ENCODE measurements at regions not wholly inside any gene's neighbourhood (a gene's known extent, or its start where the extent isn't known, plus 50 kb on each side); places are given as distances from the start of the nearest gene placed in this dataset.

DNA sequence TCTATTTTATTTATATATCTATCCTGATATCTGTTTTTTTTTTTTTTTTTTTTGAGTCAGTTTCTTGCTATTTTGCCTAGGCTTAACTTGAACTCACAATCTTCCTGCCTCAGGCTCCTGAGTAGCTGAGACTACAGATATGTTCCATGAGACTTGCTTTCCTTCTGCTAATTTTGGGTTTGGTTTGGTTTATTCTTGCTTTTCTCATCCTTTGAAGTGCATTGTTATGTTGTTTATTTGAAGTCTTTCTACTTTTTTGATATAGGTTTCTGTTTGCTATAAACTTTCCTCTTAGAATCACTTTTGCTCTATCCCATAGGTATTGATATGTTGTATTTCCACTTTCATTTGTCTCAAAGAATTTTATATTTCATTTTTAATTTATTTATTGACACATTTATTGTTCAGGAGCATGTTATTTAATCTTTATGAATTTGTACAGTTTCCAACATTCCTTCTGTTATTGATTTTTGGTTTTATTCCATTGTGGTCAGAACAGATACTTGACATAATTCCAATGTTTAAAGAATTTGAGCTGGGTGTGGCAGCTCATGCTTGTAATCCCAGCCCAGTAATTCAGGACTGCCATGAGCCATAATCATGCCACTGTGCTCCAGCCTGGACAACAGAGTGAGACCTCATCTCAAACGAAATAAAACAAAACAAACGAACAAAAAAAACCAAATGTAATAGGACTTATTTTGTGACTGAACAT is 62.3 kb upstream of the PLSCR4 start:
- TF ChIP-seq POLR2AphosphoS5 (IDR thresholded peaks at IDR 0.05; ENCODE audit: borderline replicate concordance, low read depth, low read length) (no peak), EZH2 (IDR thresholded peaks at IDR 0.05) (no peak), FOXP2 (optimal IDR thresholded peaks at IDR 0.05; ENCODE audit: control extremely low read depth, extremely low read length, insufficient read depth) (no peak)
